H1 (cell line): ENCODE measurements at regions not wholly inside any gene's neighbourhood (a gene's known extent, or its start where the extent isn't known, plus 50 kb on each side); places are given as distances from the start of the nearest gene placed in this dataset.

Experiments
- BCL11A ChIP-seq, 2 experiments: IDR thresholded peaks; one replicate each; pipeline ENCODE4 v1.6.1; 2011; ENCODE audit warnings: low read depth in 2 of 2, low read length in 2 of 2, mild to moderate bottlenecking in 2 of 2
- CHD7 ChIP-seq: fragments of 300-600 bp; sonication (generic); IDR thresholded peaks from 2 replicates; pipeline ENCODE4 v1.7.1; 2012; ENCODE audit warnings: low read length, moderate library complexity, mild to moderate bottlenecking, inconsistent platforms; ENCODE audit not compliant: insufficient replicate concordance
- KDM1A ChIP-seq: fragments of 200-600, 300-600 bp; sonication (generic); IDR thresholded peaks from 2 replicates; pipeline ENCODE4 v1.7.1; 2016; ENCODE audit warnings: mild to moderate bottlenecking, low read length, borderline replicate concordance
- KDM5A ChIP-seq: fragments of 200-600 bp; IDR thresholded peaks from 2 replicates; pipeline ENCODE4 v1.7.1; 2012; ENCODE audit warnings: mild to moderate bottlenecking, low read length, inconsistent platforms, mixed read lengths
- POU5F1 ChIP-seq: IDR thresholded peaks from 2 replicates; pipeline ENCODE4 v1.6.1; 2011; ENCODE audit warnings: low read depth, mild to moderate bottlenecking, low read length, moderate library complexity

DNA sequence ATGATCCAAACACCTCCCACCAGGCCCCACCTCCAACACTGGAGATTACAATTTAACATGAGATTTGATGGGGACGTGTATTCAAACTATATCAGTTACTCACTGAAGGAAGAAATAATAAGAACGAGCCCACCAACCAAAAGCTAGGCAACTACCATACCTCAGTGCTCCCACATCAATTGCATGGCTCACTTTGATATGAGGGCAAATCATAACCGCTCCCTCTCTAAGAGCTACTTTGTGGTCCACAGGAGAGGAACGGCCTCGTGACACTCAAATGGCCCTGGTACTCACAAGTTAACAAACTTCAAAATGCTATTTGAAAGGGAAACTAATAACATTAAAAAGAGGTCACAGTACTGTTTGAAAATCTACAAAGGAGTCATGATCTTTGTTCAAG is 170.7 kb upstream of the SLC7A11 start (continued):
- TF ChIP-seq CHD7, result no peak
- TF ChIP-seq KDM1A, result no peak
- TF ChIP-seq KDM5A, result no peak
- no peak for TF ChIP-seq POU5F1
- no peak for TF ChIP-seq BCL11A (IDR thresholded peaks at IDR 0.05; ENCODE audit: low read depth in 2 of 2, low read length in 2 of 2)
